ENCODE measurements at regions not wholly inside any gene's neighbourhood (a gene's known extent, or its start where the extent isn't known, plus 50 kb on each side); places are given as distances from the start of the nearest gene placed in this dataset.

- TF ChIP-seq CTCF (IDR thresholded peaks at IDR 0.05) (no peak), POLR2A (IDR thresholded peaks at IDR 0.05) (no peak)
These were observed 613.3 kb downstream of the PLPP3 start for GRCh38 chr1:55965981-55966461.
